ENCODE measurements at regions not wholly inside any gene's neighbourhood (a gene's known extent, or its start where the extent isn't known, plus 50 kb on each side); places are given as distances from the start of the nearest gene placed in this dataset.

- TF ChIP-seq, protein P1, sequence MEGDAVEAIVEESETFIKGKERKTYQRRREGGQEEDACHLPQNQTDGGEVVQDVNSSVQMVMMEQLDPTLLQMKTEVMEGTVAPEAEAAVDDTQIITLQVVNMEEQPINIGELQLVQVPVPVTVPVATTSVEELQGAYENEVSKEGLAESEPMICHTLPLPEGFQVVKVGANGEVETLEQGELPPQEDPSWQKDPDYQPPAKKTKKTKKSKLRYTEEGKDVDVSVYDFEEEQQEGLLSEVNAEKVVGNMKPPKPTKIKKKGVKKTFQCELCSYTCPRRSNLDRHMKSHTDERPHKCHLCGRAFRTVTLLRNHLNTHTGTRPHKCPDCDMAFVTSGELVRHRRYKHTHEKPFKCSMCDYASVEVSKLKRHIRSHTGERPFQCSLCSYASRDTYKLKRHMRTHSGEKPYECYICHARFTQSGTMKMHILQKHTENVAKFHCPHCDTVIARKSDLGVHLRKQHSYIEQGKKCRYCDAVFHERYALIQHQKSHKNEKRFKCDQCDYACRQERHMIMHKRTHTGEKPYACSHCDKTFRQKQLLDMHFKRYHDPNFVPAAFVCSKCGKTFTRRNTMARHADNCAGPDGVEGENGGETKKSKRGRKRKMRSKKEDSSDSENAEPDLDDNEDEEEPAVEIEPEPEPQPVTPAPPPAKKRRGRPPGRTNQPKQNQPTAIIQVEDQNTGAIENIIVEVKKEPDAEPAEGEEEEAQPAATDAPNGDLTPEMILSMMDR (IDR thresholded peaks at IDR 0.05) = no peak
- TF ChIP-seq POLR2A (IDR thresholded peaks at IDR 0.05) = no peak
Observed at GRCh38 chr6:111925296-111925695, 52.0 kb upstream of the FYN start.

All from testis (tissue), 2 donors.